GM18511 (cell line): ENCODE measurements at regions not wholly inside any gene's neighbourhood (a gene's known extent, or its start where the extent isn't known, plus 50 kb on each side); places are given as distances from the start of the nearest gene placed in this dataset.

ENCODE experiments used
- ATAC-seq: cut with Tn5 transposase; IDR thresholded peaks from one replicate; pipeline ENCODE4 v1.9.1; 2021; ENCODE audit warnings: mild to moderate bottlenecking, moderate library complexity; ENCODE audit not compliant: unreplicated experiment

DNA sequence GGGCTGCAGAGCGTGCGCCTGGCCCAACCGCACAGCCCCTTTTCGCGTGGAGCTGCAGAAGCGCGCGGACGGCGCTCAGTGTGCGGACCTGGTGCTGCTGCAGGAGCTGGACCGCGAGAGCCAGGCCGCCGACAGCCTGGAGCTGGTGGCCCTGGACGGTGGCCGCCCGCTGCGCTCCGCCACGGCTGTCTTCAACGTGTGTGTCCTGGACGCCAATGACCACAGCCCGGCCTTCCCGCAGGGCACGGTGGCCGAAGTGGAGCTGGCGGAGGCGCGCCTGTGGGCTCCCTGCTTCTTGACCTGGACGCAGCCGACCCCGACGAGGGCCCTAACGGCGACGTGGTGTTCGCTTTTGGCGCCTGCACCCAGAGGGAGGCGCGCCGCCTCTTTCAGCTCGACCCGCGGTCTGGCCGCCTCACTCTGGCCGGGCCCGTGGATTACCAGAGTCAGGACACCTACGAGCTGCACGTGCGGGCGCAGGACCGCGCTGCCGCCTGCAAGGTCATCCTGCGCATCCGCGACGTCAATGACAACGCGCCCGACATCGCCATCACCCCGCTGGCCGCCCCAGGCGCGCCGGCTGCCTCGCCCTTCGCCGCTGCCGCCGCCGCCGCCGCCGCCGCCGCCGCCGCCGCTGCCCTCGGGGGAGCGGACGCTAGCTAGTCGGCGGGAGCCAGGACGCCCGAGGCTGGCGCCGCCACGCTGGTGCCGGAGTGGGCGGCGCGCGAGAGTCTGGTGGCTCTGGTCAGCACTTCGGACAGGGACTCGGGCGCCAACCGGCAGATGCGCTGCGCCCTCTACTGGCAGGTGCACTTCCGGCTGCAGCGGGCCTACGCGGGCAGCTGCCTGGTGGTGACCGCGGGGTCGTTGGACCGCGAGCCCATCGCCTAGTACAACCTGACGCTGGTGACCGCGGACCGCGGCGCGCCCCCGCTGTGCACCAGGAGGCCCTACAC, 172.2 kb downstream of the OLFM4 start:
- no peak for ATAC-seq

DNA sequence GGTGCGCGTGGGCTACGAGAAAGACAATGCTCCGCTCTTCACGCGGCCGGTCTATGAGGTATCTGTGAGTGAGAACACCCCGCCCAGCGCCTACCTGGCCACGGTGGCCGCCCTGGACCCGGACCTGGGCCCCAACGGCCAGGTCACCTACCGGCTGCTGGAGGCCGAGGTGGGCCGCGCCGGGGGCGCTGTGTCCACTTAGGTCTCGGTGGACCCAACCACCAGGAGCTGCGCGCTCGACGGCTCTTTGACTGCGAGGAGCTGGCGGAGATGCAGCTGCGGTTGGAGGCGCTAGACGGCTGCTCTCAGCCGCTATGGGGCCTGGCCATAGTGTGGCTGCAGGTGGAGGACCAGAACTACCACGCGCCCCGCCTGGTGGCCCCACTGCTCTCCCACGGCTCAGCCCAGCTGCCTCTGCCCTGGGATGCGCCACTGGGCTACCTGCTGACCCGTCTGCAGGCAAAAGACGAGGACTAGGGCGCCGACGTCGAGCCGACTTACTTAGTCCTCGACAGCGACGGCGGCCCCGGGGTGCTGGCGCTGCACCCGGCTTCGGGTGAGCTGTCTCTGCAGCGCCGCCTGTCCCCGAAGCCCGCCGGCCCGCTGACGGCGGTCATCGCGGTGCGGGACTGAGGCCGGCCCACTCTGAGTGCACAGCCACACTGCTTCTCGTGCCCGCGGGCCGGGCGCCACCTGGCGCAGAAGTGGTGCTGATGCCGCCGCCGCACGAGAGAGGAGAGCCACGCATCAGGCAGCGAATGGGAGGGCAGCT, 173.0 kb downstream of the OLFM4 start:
- ATAC-seq: no peak

DNA sequence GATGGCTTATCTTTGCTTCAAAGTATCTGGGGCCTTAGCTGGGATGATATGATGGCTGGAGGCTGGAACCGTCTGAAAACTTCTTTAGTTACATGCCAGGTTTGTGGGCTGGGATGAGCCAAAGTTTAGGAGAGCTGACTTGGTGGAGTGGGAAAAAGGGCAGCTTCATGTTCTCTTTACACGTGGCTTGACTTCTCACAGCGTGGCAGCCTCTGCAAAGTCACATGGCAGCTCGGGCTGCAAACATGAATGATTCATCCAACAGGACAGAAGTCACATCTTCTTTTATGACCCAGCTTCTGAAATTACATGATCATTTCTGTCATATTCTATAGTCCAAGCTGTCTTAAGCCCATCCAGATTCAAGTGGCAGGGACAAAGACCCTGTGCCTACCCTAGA, 176.0 kb downstream of the OLFM4 start:
- ATAC-seq: no peak

DNA sequence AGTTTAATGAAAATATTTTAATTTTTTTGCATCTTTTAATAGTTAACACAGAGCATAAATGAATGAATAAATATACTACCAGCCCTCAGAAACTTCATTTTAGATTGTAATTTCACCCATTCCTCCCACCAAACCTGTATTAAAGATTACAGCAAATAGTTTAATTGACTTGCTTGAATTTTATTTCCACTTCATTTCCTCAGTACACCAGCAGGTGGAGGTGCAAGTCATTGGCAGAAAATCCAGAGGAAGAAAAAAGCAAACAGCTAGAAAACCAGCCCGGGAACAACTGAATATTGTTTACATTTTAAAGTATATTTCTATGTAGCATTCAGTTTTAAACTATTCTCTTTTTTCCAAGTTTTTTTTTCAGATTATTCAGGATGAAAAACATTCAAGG, 177.8 kb downstream of the OLFM4 start:
- ATAC-seq: no peak

DNA sequence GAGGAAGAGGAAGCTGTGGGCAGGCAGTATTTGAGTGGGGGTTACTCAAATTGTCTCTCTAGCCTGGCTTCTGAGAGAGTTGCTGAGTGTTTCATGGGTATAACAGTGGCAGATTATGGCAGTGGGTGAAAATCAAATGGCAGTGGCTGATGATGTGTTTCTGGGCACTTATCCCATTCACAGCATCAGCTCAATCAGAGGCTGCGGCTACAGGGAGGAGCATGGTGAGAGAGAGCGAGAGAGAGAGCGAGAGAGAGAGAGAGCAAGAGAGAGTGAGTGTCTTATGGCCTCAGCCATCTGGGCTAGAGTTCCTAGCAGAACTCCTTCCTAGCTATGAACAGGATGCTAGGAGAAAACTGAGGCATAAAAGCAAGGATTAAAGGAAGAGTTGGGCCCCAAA, 178.9 kb downstream of the OLFM4 start:
- ATAC-seq: no peak

DNA sequence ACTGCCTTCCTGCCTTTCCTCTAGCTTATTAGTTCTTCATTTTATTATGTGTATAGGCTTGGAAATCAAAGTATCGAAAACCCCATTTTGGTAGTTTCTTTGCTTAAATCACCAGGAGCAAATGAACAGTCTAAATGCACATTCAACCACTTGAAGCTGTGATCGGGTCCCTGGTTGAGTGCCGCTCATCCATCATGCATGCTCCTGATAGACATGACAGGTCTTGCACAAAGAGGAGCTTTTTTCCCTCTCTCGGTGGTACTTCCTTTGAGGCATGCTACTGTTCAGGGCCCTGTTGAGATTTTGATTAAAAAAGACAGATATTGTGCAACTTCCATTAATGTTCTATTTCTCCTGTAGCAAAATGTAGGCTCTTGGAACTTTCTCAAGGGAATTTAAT, 185.8 kb downstream of the OLFM4 start:
- ATAC-seq: no peak

DNA sequence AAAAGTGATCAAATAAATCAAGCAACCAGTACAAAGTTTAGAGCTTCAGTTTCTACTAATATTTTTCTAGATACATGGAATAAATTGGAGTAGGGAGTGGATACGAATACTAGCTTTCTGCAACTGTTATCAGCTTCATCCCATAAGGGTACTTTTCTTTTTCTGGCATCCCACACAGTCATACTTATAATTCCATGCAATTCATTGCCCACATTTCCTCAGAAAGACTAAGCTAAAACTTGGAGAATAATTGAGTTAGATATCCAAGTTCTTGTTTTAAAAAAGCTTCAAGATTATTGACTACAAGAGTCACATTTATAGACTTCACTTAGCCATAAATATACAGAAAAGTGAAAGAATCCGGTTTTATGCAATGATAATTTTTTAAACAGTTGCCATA, 186.9 kb downstream of the OLFM4 start:
- no peak for ATAC-seq

DNA sequence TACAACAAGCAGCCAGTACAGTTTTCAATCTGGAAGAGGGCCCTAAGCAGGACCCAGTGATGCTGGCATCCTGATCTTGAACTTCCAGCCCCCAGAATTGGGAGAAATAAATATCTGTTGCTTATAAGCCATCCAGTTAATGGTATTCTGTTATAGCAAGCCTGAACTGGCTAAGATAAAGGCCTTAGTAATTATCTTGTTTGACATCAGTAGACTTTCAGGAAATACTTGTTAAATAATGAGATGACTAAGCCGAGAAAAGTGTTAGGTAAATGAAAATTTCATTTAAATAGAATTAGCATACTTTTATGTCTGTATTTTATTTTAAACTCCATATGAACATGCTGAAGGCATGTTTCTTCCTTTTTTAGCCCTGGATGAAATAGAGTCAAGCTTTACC, 188.2 kb downstream of the OLFM4 start:
- ATAC-seq: no peak

DNA sequence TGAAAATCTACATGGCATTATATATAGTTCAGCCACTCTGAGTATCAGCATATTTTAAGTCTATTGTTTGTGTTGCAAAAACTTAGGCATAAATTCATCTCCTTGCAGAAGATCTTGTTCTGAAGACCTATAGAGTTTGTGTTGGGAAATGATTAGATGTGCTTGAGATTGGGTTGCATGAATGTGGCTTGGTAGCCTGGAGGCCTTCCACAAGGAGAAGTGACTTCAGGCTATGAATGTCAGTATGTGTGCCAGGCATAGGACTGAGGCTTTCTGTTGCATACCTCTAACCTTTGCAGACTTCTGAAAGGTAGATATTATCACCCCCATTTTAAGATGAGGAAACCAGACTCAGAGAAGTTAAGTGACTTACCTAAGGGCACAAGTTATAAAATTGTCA, 188.6 kb downstream of the OLFM4 start:
- ATAC-seq: no peak

DNA sequence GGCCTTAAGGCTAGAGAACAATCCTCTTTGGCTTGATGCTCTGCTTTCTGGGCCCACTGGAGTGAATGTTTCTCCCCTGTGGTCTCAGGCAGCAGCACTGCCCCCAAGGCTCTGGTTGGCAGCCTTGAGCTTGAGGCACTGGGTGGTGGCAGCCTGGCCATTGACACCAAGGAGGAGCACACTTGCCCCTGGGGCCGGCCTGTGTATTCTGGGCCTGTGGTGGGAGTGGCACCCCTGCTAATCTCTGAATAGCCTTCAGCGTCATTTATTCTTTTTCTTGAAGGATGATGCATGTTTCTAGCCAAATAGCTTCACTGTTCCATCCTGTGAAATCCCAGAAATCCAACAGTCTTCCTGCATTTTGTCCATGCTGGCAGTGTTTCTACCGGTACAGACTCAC, 191.4 kb downstream of the OLFM4 start:
- ATAC-seq: no peak

DNA sequence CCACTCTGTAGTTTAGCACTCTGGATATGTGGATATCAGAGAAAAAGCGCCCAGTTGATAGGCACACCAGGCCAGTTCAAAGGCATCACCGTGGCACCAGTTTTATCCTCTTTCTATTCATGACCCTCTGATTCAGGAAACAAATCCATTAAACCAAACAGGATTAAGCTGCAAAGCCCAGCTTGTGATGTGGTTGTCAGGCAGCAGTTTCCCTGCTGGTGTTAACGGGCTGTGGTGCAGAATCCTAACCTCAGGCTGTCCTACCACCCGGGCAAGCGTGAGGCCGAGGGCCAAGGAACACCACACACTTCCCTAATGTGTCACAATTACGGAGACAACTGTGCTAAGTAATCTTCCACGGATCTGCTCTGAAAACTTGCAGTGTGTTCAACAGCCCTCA, 209.1 kb downstream of the OLFM4 start:
- ATAC-seq: no peak

DNA sequence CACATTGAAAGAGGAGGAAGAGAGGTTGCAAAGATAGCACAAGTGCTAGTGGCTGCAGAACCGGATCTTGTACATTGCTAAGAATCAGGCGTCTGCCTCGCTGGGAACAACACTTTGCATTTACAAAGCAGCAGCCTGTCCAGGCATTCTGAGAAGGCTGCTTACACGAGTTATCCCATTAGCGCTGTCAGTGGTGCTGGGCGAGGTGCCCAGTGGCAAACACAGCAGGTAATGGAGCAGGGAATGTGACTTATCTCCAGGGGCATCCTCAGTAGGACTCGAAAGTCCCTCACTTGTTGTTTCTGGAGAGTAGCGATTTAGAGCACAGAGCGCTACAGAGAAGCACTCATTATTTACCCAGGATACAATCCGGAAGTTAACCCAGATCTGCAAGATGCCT, 209.6 kb downstream of the OLFM4 start:
- no peak for ATAC-seq

DNA sequence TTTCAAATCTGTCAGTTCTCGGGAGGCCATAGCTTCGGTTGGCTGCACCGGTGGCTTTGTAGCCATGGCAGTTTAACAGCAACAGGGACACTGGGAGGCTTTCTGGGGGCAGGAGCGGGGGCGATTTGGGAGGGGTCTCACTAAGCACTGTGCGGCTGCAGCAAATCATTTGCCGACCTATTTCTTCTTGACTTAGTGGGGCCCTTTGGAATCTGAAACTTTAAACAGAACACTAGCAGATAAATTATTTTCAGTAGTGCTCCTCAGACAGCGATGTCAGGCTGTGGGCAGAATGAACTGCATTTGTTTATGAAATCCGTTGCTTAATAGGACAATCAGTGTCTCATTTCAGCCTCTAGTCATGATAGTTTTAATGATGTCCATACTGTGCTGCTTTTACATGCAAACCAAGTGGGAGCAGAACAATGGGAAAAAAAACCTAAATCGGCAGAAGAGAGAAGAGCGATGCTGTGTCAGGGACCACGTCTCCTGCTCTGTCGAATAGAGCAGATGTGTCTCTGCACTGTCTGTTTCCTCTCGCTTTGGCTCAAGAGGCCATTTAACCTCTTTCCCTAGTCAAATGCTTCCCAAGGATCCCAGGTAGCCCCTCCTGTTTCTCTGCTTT, 211.9 kb downstream of the OLFM4 start:
- no peak for ATAC-seq

DNA sequence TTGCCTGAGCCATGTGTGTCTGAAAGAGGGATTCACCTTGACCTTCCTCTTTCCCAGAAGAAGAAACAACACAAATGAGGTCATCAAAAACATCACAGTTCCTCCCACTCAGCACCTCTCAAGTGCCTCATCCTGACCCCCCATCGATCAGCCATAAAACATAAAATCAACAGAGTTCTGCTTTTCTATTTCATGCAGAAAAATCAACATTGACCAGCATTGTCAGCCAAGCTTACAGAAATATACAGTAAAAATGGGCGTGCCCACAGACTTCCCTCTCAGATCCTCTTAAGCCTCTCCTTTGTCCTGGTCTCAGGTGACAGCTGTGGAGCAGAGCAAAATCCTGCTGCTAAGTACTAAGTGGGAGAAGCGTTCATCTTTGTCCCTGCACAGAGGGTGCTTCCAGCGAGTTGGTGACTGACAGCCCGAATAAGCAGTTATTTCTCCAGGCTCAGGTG, 213.3 kb downstream of the OLFM4 start:
- no peak for ATAC-seq

DNA sequence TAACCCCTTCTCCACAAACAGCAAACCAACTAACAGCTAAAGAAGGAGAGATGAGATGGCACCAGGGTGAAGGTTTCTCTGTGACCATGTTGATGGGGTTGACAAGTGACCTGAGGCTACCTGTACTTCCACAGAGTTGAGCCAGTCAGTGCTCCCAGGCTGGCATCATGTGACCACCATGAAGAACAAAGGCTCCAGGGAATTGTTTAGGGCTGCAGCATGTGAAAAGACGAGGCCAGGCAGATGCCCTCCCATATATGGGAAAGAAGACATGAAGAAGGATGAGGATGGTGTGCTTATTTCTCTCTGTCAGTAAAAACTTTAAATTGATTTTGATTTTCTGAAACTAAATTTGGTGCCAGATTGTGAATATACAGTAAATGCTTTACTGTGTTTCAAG, 220.6 kb downstream of the OLFM4 start:
- no peak for ATAC-seq

DNA sequence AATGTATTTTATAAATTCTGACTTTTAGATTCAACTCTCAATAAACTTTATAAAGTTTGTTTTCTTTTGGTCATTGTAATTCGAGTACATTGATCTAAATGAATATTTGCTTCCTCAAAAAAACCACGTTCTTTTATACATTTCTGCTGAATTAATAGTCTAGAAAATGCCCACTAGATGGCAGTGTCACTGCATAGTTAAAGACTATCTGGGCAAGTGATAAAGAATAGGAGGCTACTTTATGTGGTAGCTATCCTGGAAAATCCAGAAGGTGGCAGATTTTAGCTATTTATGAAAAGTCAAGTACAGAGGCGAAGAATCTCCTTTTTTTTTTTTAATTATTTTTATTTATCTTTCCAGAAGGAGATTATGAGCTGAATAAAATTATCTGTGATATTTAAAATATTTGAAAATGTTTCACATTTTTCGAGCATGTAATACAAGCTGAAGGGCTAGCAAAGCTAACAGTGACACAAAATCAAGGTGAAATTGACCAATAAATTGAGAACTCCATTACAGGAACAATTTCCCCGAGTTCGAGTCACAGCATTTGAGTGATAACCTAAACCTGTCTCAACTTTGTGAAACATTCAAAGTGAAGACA, 221.8 kb downstream of the OLFM4 start:
- ATAC-seq: peak; percentile 90

DNA sequence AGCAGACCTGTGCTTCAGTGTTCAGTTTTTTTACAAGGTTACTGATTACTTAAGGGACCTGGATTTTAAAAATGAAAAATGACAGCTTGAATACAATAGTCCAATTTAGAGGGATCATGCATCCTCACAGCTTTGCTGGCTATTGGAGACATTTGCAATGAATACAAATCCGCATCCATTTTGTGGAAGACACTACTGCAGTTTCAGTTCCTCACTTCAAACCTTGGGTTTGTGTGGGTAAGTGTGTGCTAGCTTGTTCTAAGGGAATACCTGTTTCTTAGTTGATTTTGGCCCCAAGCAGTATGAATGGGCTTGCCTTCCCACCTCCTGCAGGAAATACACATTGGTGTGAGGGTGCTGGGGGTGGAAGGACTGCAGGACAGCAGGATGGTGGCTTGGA, 222.4 kb downstream of the OLFM4 start:
- peak; percentile 40 for ATAC-seq

DNA sequence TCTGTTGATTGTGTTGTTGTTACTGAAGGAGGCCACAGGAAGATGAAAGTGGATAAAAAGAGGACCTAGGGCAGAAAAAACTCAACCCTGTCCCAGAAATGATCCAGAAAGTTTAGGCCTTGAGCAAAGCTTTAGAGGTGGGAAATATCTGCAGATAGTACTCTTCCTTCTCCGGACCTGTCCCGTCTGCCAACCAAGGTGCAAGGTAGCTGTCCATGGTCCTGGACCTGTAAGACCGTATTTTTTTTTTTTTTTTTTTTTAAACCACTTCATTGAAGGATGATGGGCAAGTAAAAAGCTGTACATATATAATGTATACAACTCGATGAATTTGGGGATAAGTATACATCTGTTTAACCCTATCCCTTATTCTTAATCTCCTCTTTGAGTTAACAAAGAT, 225.9 kb downstream of the OLFM4 start:
- ATAC-seq: no peak

DNA sequence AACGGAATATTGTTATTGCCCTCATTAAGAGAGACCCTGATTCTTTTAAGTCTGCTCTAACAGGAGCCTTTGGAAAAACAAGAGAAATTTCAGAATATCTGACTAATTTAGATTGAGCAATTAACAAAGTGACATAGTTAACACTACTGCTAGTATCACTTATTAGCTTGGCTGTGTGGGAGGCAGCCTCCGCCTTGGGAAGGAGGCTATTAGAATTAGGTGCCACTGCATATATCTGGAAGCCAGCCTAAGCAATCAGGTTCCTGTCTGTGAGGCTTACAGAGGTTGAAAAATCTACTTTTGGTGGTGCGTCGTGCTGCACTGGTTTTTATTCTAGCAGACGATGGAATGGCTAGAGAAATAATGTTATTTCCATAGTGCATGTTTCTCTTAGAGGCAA, 227.2 kb downstream of the OLFM4 start:
- ATAC-seq: no peak

DNA sequence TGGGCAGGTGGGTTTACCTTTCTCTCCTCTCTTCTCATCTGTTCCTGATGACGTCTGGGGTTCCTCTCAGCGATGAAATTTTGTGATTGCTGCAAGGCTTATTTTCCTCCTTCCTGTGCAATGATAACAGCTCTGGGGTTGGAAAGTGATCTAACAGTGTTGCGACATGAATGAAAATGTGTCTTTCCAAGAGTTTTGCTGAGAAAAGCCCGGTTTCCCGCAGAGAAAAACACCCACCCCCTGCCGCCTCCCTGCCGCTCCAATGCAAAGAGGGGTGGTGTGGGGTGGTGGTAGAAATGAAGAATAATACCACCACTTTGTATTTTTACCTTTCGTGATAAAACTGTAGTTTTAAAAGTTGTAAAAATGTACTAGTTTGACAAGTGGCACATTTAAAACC, 232.0 kb downstream of the OLFM4 start:
- ATAC-seq: no peak

DNA sequence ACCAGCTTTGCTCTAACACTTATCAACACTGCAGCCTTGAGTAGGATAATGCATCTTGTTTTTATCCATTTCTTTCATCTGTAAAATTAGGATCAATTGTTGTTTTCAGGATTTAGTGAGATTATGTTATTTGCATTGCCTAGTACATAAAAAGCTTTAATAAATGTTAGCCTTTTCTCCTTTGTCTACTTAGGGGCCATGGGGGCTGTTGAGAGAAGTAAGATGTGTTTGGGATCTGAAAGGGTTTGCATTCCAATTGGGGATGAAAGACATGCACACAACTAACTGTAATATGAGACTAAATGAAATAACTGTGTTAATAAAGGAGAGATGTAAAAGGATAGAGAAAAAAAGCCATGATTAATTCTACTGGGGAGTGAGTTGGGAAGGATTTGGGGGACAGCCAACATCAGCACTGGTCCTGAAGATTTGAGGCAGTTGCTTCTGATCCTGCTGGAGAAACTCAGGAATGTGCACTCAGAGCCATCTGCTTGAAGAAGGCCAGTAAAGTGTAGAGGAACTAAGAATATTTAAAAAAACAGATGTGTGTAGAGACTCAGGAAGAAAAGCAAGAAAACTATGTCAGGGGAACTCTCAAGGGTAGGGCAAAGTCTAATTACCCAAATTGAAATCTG, 236.3 kb downstream of the OLFM4 start:
- no peak for ATAC-seq
